K562 (cell line): ENCODE measurements at regions not wholly inside any gene's neighbourhood (a gene's known extent, or its start where the extent isn't known, plus 50 kb on each side); places are given as distances from the start of the nearest gene placed in this dataset.

Experiments used
- ATAC-seq: fragments of 200-7000 bp; cut with Tn5 transposase; 3 replicates; pipeline ENCODE4 v1.9.1; 2020; ENCODE audit warnings: moderate library complexity
- BruUV-seq: library from RNA; stranded (reverse); fragments of 400-500 nt; replicated peaks from 2 replicates; lab custom pipeline; 2021; lab: Mats Ljungman, UMichigan
- CTCF ChIA-PET: fragments of 300-600 bp; formaldehyde crosslinking; extraction: SDS; loops from one replicate; lab custom pipeline; 2021; ENCODE audit warnings: low intra/inter-chr PET ratio; lab: Yijun Ruan, JAX
- POLR2A ChIA-PET: fragments of 300-600, 350-650 bp; sonication (Branson Sonifier 250); formaldehyde crosslinking; extraction: SDS; loops from one replicate; lab custom pipeline; 2021; ENCODE audit warnings: antibody characterized with exemption, inconsistent platforms; lab: Yijun Ruan, JAX
- DNase-seq, 4 experiments: peaks; one replicate each; pipeline versions ENCODE4 v3.0.0 to v3.0.0-alpha.2; 2011 to 2018; ENCODE audit warnings: low spot score in 3 of 4, mixed read lengths in 3 of 4; ENCODE audit errors: extremely low read depth in 1 of 4
- FAIRE-seq: peaks from 2 replicates; lab custom pipeline; 2011; peaks lifted over from hg19 to GRCh38; lab: Jason Lieb, UNC
- H2AFZ ChIP-seq: 2 replicates; pipeline ENCODE4 v1.6.0; 2011; ENCODE audit warnings: low read depth, low read length, control low read depth, inconsistent platforms
- H3K27ac ChIP-seq: fragments of 200-600 bp; 3 replicates; pipeline ENCODE4 v1.8.0; 2011; ENCODE audit warnings: low read depth, mild to moderate bottlenecking, control low read depth, inconsistent platforms, low read length, moderate library complexity, mixed read lengths; ENCODE audit errors: extremely low read depth
- H3K27me3 ChIP-seq, 2 experiments: fragments of 300-600 bp in 1 of 2; 2 replicates in 1 of 2; 3 replicates in 1 of 2; pipeline versions ENCODE4 v1.6.0 to v1.8.0; 2011; ENCODE audit warnings: inconsistent platforms in 2 of 2, low read length in 2 of 2, mild to moderate bottlenecking in 1 of 2, mixed read lengths in 1 of 2, moderate library complexity in 1 of 2; ENCODE audit not compliant: control insufficient read depth in 2 of 2, insufficient read depth in 2 of 2
- H3K36me3 ChIP-seq: fragments of 300-600 bp; 3 replicates; pipeline ENCODE4 v1.8.0; 2011; ENCODE audit warnings: mild to moderate bottlenecking, low read length, inconsistent platforms; ENCODE audit not compliant: control insufficient read depth, insufficient read depth
- H3K4me1 ChIP-seq, 2 experiments: fragments of 200-600 bp in 1 of 2; replicated peaks in 1 of 2; 2 replicates in 1 of 2; 3 replicates in 1 of 2; pipeline versions ENCODE4 v1.5.1 to v1.8.0; 2011; ENCODE audit warnings: inconsistent platforms in 2 of 2, low read length in 2 of 2, mild to moderate bottlenecking in 1 of 2, mixed read lengths in 1 of 2, moderate library complexity in 1 of 2; ENCODE audit not compliant: control insufficient read depth in 2 of 2, insufficient read depth in 2 of 2
- H3K4me2 ChIP-seq: 2 replicates; pipeline ENCODE4 v1.6.1; 2011; ENCODE audit warnings: low read length, control low read depth, inconsistent platforms, mixed read lengths; ENCODE audit not compliant: insufficient read depth
- H3K4me3 ChIP-seq: fragments of 200-600 bp; sonication (generic), shearing (Covaris generic); 2 replicates; pipeline ENCODE4 v1.5.1; 2016; ENCODE audit warnings: control low read depth, inconsistent platforms
- H3K79me2 ChIP-seq: fragments of 200-600 bp; 3 replicates; pipeline ENCODE4 v1.8.0; 2011; ENCODE audit warnings: low read length, inconsistent platforms; ENCODE audit not compliant: control insufficient read depth, insufficient read depth
- H3K9ac ChIP-seq, 2 experiments: 2 replicates each; pipeline versions ENCODE4 v1.6.0 to v1.6.1; 2011; ENCODE audit warnings: low read depth in 2 of 2, low read length in 2 of 2, control low read depth in 1 of 2, inconsistent platforms in 1 of 2, mild to moderate bottlenecking in 1 of 2, mixed read lengths in 1 of 2; ENCODE audit not compliant: insufficient read depth in 1 of 2
- H3K9me1 ChIP-seq: one replicate; pipeline ENCODE4 v1.6.0; 2011; ENCODE audit warnings: inconsistent platforms, mild to moderate bottlenecking, low read length, moderate library complexity; ENCODE audit not compliant: control insufficient read depth, insufficient read depth
- H3K9me3 ChIP-seq: replicated peaks from 2 replicates; pipeline ENCODE4 v1.5.1; 2011; ENCODE audit warnings: low read depth, low read length, inconsistent platforms; ENCODE audit not compliant: control insufficient read depth, insufficient read depth
- H4K20me1 ChIP-seq: replicated peaks from 2 replicates; pipeline ENCODE4 v1.6.1; 2011; ENCODE audit warnings: low read length, inconsistent platforms, mixed read lengths; ENCODE audit not compliant: control insufficient read depth, insufficient read depth
- HNRNPH1 ChIP-seq: fragments of 200-400 bp; formaldehyde crosslinking; optimal IDR thresholded peaks from 2 replicates; pipeline ENCODE3; 2017; ENCODE audit warnings: low read depth, mild to moderate bottlenecking, low read length, moderate library complexity
- MYNN ChIP-seq, 2 experiments: sonication (generic); formaldehyde crosslinking in 1 of 2; IDR thresholded peaks; 2 replicates each; pipeline versions ENCODE4 v1.5.0 to v1.6.1; 2016 to 2020; ENCODE audit warnings: antibody characterized with exemption in 1 of 2, missing genetic modification reagents in 1 of 2
- THRA ChIP-seq: fragments of 450-650 bp; IDR thresholded peaks from 2 replicates; pipeline ENCODE4 v1.6.1; 2017; ENCODE audit warnings: mild to moderate bottlenecking, moderate library complexity
- ZNF551 ChIP-seq: fragments of 250-450 bp; sonication (Bioruptor Pico); IDR thresholded peaks from 2 replicates; pipeline ENCODE4 v1.5.0; 2021; ENCODE audit warnings: mild to moderate bottlenecking, moderate library complexity
- ZNF780A ChIP-seq: fragments of 250-450 bp; sonication (Bioruptor Pico); IDR thresholded peaks from 2 replicates; pipeline ENCODE4 v1.5.0; 2021; ENCODE audit warnings: mild to moderate bottlenecking
- ZZZ3 ChIP-seq: fragments of 450-650 bp; IDR thresholded peaks from 2 replicates; pipeline ENCODE4 v1.6.1; 2016; ENCODE audit warnings: antibody characterized with exemption, mild to moderate bottlenecking, moderate library complexity
- WGBS: fragments of 100-300 bp; shearing (Covaris generic); methylation state at CpG from one replicate; pipeline ENCODE4 v1.1.6; 2016; ENCODE audit warnings: low coverage, mixed read lengths; ENCODE audit not compliant: insufficient coverage; ENCODE audit errors: missing lambda C conversion rate; 5-methylcytosine and 5-hydroxymethylcytosine counted together
- in situ Hi-C: fragments of 300-500 bp; cut with MboI; formaldehyde crosslinking; loops from 4 replicates; pipeline ENCODE4 v1.15.0; 2018; ENCODE audit warnings: inconsistent platforms, mixed read lengths
- intact Hi-C: fragments of 100-400 bp; cut with micrococcal nuclease; formaldehyde crosslinking; loops from 2 replicates; pipeline ENCODE4 v1.14.2; 2022

GRCh38 chr7:67947191-67947590, 950.6 kb downstream of the TYW1 start:
- 5% methylated on average over 2 of the region's 2 CpGs for WGBS
- Histone ChIP-seq H3K4me1 (no peaks in the 10 kb centered on the region), H3K4me3 (no peak overlapping the region), H3K79me2 (no peaks in the 10 kb centered on the region), H3K9me1 (no peaks in the 10 kb centered on the region), H3K27ac (no peak overlapping the region), H4K20me1 (no peaks in the 10 kb centered on the region), H3K36me3 (no peaks in the 10 kb centered on the region), H3K27me3 (no peaks in the 10 kb centered on the region), H3K4me2 (no peak overlapping the region), H3K9ac (no peak overlapping the region), H3K9me3 (no peaks in the 10 kb centered on the region), H2AFZ (no peak overlapping the region)
- CTCF ChIA-PET, result no interaction called here
- no peak for DNase-seq
- no peak for FAIRE-seq
- no peak for TF ChIP-seq HNRNPH1
- no peak for TF ChIP-seq MYNN (IDR thresholded peaks at IDR 0.05)
- no peak for TF ChIP-seq MYNN (CRISPR knock-in tag; IDR thresholded peaks at IDR 0.05)
- TF ChIP-seq THRA, result no peak
- no peak for TF ChIP-seq ZNF780A (CRISPR knock-in tag)
- no peak for TF ChIP-seq ZZZ3
- in situ Hi-C loops, result no loop called here
- BruUV-seq, result no TSS peak
- intact Hi-C loops, result no loop called here
- POLR2A ChIA-PET, result no interaction called here
- ATAC-seq, result no peak

- CTCF ChIA-PET, result no interaction called here
- Histone ChIP-seq H3K4me2 (no peak overlapping the region), H3K79me2 (no peaks in the 10 kb centered on the region), H3K4me3 (no peak overlapping the region), H2AFZ (no peak overlapping the region), H4K20me1 (no peaks in the 10 kb centered on the region), H3K27me3 (no peaks in the 10 kb centered on the region), H3K36me3 (no peaks in the 10 kb centered on the region), H3K27ac (no peak overlapping the region), H3K9me3 (no peaks in the 10 kb centered on the region), H3K4me1 (no peaks in the 10 kb centered on the region), H3K9ac (no peak overlapping the region), H3K9me1 (no peaks in the 10 kb centered on the region)
- WGBS, result 0% methylated on average over 5 of the region's 5 CpGs
- intact Hi-C loops, result no loop called here
- POLR2A ChIA-PET, result no interaction called here
- ATAC-seq, result no peak
- in situ Hi-C loops, result no loop called here
- no peak for DNase-seq
- TF ChIP-seq MYNN (IDR thresholded peaks at IDR 0.05) (no peak), MYNN (CRISPR knock-in tag; IDR thresholded peaks at IDR 0.05) (no peak), ZNF551 (CRISPR knock-in tag) (no peak)
- BruUV-seq, result no TSS peak
- no peak for FAIRE-seq
Observed at GRCh38 chr7:67947646-67948045, 951.0 kb downstream of the TYW1 start.
